Liver (tissue), 8 donors: ENCODE measurements at regions not wholly inside any gene's neighbourhood (a gene's known extent, or its start where the extent isn't known, plus 50 kb on each side); places are given as distances from the start of the nearest gene placed in this dataset.

ENCODE experiments used
- DNase-seq: peaks from one replicate; pipeline ENCODE4 v3.0.0-alpha.2; 2017; ENCODE audit warnings: low spot score
- H3K27ac ChIP-seq, 2 donors: one replicate each; pipeline ENCODE4 v1.7.0; 2013; ENCODE audit warnings: inconsistent platforms in 2 of 2, low read length in 2 of 2, control low read depth in 1 of 2, low read depth in 1 of 2, mild to moderate bottlenecking in 1 of 2
- H3K27me3 ChIP-seq, 4 donors: one replicate each; pipeline versions ENCODE4 v1.6.1 to v1.7.0; 2013; ENCODE audit warnings: low read length in 3 of 4, inconsistent platforms in 1 of 4, mild to moderate bottlenecking in 1 of 4, moderate library complexity in 1 of 4; ENCODE audit not compliant: control insufficient read depth in 4 of 4, insufficient read depth in 4 of 4
- H3K36me3 ChIP-seq, 4 donors: one replicate each; pipeline versions ENCODE4 v1.6.1 to v1.7.0; 2013; ENCODE audit warnings: low read length in 3 of 4, mild to moderate bottlenecking in 3 of 4, low read depth in 1 of 4, moderate library complexity in 1 of 4; ENCODE audit not compliant: control insufficient read depth in 4 of 4, insufficient read depth in 3 of 4
- H3K4me1 ChIP-seq, 4 donors: one replicate each; pipeline versions ENCODE4 v1.6.1 to v1.7.0; 2013; ENCODE audit warnings: low read length in 3 of 4, mild to moderate bottlenecking in 3 of 4, moderate library complexity in 1 of 4; ENCODE audit not compliant: control insufficient read depth in 4 of 4, insufficient read depth in 4 of 4
- H3K4me3 ChIP-seq, 3 donors: one replicate each; pipeline versions ENCODE4 v1.6.1 to v1.7.0; 2013; ENCODE audit warnings: low read length in 3 of 3, control low read depth in 1 of 3, low read depth in 1 of 3, mild to moderate bottlenecking in 1 of 3
- H3K9ac ChIP-seq, 2 donors: one replicate each; pipeline ENCODE4 v1.7.0; 2013; ENCODE audit warnings: low read length in 2 of 2, mild to moderate bottlenecking in 2 of 2, moderate library complexity in 2 of 2, control low read depth in 1 of 2, low read depth in 1 of 2
- H3K9me3 ChIP-seq, 4 donors: one replicate each; pipeline versions ENCODE4 v1.6.1 to v1.7.0; 2013; ENCODE audit warnings: low read length in 3 of 4; ENCODE audit not compliant: control insufficient read depth in 4 of 4
- EGR1 ChIP-seq, 2 donors: IDR thresholded peaks; 2 replicates each; pipeline ENCODE4 v1.6.1; 2016 to 2018; ENCODE audit warnings: antibody characterized with exemption in 2 of 2, low read depth in 2 of 2
- FOXA1 ChIP-seq: IDR thresholded peaks from 2 replicates; pipeline ENCODE4 v1.6.1; 2016; ENCODE audit warnings: antibody characterized with exemption
- FOXA2 ChIP-seq: IDR thresholded peaks from 2 replicates; pipeline ENCODE4 v1.6.1; 2016; ENCODE audit warnings: antibody characterized with exemption
- GABPA ChIP-seq, 2 donors: IDR thresholded peaks in 1 of 2; conservative IDR thresholded peaks in 1 of 2; 2 replicates each; pipeline ENCODE4 v1.6.1; 2016; ENCODE audit warnings: antibody characterized with exemption in 2 of 2, mild to moderate bottlenecking in 1 of 2, moderate library complexity in 1 of 2
- HNF4A ChIP-seq, 2 donors: conservative IDR thresholded peaks; 2 replicates each; pipeline ENCODE4 v1.6.1; 2016; ENCODE audit warnings: antibody characterized with exemption in 2 of 2, mild to moderate bottlenecking in 2 of 2
- HNF4G ChIP-seq: IDR thresholded peaks from 2 replicates; pipeline ENCODE4 v1.6.1; 2016; ENCODE audit warnings: antibody characterized with exemption
- JUND ChIP-seq, 2 donors: IDR thresholded peaks; 2 replicates each; pipeline ENCODE4 v1.6.1; 2016; ENCODE audit warnings: antibody characterized with exemption in 2 of 2
- MAX ChIP-seq: IDR thresholded peaks from 2 replicates; pipeline ENCODE4 v1.6.1; 2016; ENCODE audit warnings: antibody characterized with exemption
- NR2F2 ChIP-seq: IDR thresholded peaks from 2 replicates; pipeline ENCODE4 v1.6.1; 2016; ENCODE audit warnings: antibody characterized with exemption
- RAD21 ChIP-seq, 2 donors: IDR thresholded peaks; 2 replicates each; pipeline ENCODE4 v1.6.1; 2016; ENCODE audit warnings: antibody characterized with exemption in 2 of 2, mild to moderate bottlenecking in 2 of 2
- REST ChIP-seq: IDR thresholded peaks from 2 replicates; pipeline ENCODE4 v1.6.1; 2016; ENCODE audit warnings: antibody characterized with exemption, mild to moderate bottlenecking
- RXRA ChIP-seq, 2 donors: IDR thresholded peaks; 2 replicates each; pipeline ENCODE4 v1.6.1; 2017 to 2018; ENCODE audit warnings: antibody characterized with exemption in 2 of 2, mild to moderate bottlenecking in 1 of 2
- SP1 ChIP-seq: IDR thresholded peaks from 2 replicates; pipeline ENCODE4 v1.6.1; 2018; ENCODE audit warnings: antibody characterized with exemption, mild to moderate bottlenecking
- TAF1 ChIP-seq: conservative IDR thresholded peaks from 2 replicates; pipeline ENCODE4 v1.6.1; 2016; ENCODE audit warnings: antibody characterized with exemption, mild to moderate bottlenecking
- YY1 ChIP-seq: IDR thresholded peaks from 2 replicates; pipeline ENCODE4 v1.6.1; 2016; ENCODE audit warnings: antibody characterized with exemption, mild to moderate bottlenecking
- ZBTB33 ChIP-seq: IDR thresholded peaks from 2 replicates; pipeline ENCODE4 v1.6.1; 2016; ENCODE audit warnings: antibody characterized with exemption
- WGBS: extraction: QIAGEN DNeasy Blood & Tissue Kit; methylation state at CpG from one replicate; pipeline ENCODE4 v1.1.7; 2013; 5-methylcytosine and 5-hydroxymethylcytosine counted together
- TF ChIP-seq, protein P1 (sequence below): fragments of 150-350 bp; IDR thresholded peaks from 2 replicates; pipeline ENCODE4 v1.5.1; 2017; ENCODE audit warnings: improper control_type of control experiment, low read depth, low read length; ENCODE audit not compliant: missing input control
- TF ChIP-seq, protein P2 (sequence below): IDR thresholded peaks from 2 replicates; pipeline ENCODE4 v1.6.1; 2016; ENCODE audit warnings: antibody characterized with exemption
- donor health status: healthy.
- donor health status: healthy.
- donor health status: healthy.
- donor health status: healthy.
- donor health status: healthy.

DNA sequence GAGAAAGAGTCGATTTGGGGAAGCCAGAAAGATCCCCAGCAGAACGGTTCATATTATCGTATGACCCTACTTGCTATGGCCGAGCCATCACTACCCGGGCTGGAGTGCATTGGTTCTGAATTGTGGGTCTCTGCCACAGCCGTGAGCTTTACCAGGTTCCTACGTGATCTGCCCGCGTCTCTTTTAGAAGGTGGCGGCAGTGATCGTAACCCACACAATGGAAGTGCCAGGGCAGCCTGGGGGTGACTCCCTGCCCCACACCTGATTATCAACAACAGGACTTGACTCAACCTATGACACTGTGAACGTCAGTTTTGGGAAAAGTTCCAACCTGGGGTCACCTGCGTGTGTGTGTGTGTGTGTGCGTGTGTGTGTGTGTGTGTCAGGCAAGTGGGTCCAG is 90.8 kb downstream of the SHOX start (continued):
- TF ChIP-seq, protein P1, sequence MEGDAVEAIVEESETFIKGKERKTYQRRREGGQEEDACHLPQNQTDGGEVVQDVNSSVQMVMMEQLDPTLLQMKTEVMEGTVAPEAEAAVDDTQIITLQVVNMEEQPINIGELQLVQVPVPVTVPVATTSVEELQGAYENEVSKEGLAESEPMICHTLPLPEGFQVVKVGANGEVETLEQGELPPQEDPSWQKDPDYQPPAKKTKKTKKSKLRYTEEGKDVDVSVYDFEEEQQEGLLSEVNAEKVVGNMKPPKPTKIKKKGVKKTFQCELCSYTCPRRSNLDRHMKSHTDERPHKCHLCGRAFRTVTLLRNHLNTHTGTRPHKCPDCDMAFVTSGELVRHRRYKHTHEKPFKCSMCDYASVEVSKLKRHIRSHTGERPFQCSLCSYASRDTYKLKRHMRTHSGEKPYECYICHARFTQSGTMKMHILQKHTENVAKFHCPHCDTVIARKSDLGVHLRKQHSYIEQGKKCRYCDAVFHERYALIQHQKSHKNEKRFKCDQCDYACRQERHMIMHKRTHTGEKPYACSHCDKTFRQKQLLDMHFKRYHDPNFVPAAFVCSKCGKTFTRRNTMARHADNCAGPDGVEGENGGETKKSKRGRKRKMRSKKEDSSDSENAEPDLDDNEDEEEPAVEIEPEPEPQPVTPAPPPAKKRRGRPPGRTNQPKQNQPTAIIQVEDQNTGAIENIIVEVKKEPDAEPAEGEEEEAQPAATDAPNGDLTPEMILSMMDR = no peak
- no peak for TF ChIP-seq JUND (IDR thresholded peaks at IDR 0.05)
- no peak for TF ChIP-seq MAX

- no peak for DNase-seq
- Histone ChIP-seq H3K36me3 (no peaks in the 10 kb centered on the region), H3K4me1 (no peaks in the 10 kb centered on the region), H3K9ac (no peak overlapping the region), H3K9me3 (peaks cover 3 to 7% (median 6%) of the 10 kb centered on the region in 4 donors), H3K27ac (no peak overlapping the region), H3K27me3 (no peaks in the 10 kb centered on the region), H3K4me3 (no peak overlapping the region)
- WGBS = 82% methylated on average over 9 of the region's 9 CpGs
- TF ChIP-seq RXRA (IDR thresholded peaks at IDR 0.05) = no peak
- TF ChIP-seq JUND (IDR thresholded peaks at IDR 0.05) = no peak
- no peak for TF ChIP-seq HNF4G
- no peak for TF ChIP-seq FOXA1
- no peak for TF ChIP-seq HNF4A (conservative IDR thresholded peaks at IDR 0.05)
- no peak for TF ChIP-seq ZBTB33
- no peak for TF ChIP-seq SP1
- no peak for TF ChIP-seq REST
- TF ChIP-seq, protein P1 = no peak
- TF ChIP-seq TAF1 = no peak
- TF ChIP-seq MAX = no peak
- TF ChIP-seq YY1 = no peak
- no peak for TF ChIP-seq FOXA2
- no peak for TF ChIP-seq NR2F2
- no peak for TF ChIP-seq EGR1 (IDR thresholded peaks at IDR 0.05; ENCODE audit: low read depth in 2 of 2)
- TF ChIP-seq, protein P2, sequence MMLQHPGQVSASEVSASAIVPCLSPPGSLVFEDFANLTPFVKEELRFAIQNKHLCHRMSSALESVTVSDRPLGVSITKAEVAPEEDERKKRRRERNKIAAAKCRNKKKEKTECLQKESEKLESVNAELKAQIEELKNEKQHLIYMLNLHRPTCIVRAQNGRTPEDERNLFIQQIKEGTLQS = no peak
- no peak for TF ChIP-seq GABPA (IDR thresholded peaks at IDR 0.05 in 1 of 2, conservative IDR thresholded peaks at IDR 0.05 in 1 of 2)
- TF ChIP-seq RAD21 (IDR thresholded peaks at IDR 0.05) = no peak
Observed at GRCh38 chrX:720825-721224, 90.2 kb downstream of the SHOX start.
